T-helper 17 cell (primary cell): ENCODE measurements at regions not wholly inside any gene's neighbourhood (a gene's known extent, or its start where the extent isn't known, plus 50 kb on each side); places are given as distances from the start of the nearest gene placed in this dataset.
"Not testable (repeated sequence)": the region's sequence is repeated elsewhere in the genome, so short reads cannot be mapped to it uniquely, and the experiment has no call there.

ENCODE experiments used
- ATAC-seq: fragments of 150-1000 bp; cut with Tn5 transposase; 2 replicates; pipeline ENCODE4 v1.10.0; 2021; ENCODE audit warnings: mild to moderate bottlenecking, moderate library complexity
- DNase-seq, 3 donors: peaks; one replicate each; pipeline versions ENCODE4 v3.0.0 to v3.0.0-alpha.2; 2020 to 2021
- H3K9me3 ChIP-seq: one replicate; pipeline ENCODE4 v1.7.0; 2013; ENCODE audit warnings: low read length, mild to moderate bottlenecking; ENCODE audit not compliant: control insufficient read depth, poor library complexity, severe bottlenecking
- H3K27ac Mint-ChIP-seq: one replicate; pipeline ENCODE4 v1.8.0; 2022; ENCODE audit warnings: mild to moderate bottlenecking, moderate library complexity, mixed read lengths
- H3K27me3 Mint-ChIP-seq: one replicate; pipeline ENCODE4 v1.8.0; 2022; ENCODE audit warnings: mixed read lengths
- H3K36me3 Mint-ChIP-seq: one replicate; pipeline ENCODE4 v1.8.0; 2022; ENCODE audit warnings: low read depth, mixed read lengths
- H3K4me1 Mint-ChIP-seq: one replicate; pipeline ENCODE4 v1.8.0; 2022; ENCODE audit warnings: mild to moderate bottlenecking, mixed read lengths
- H3K4me3 Mint-ChIP-seq: one replicate; pipeline ENCODE4 v1.8.0; 2022; ENCODE audit warnings: mild to moderate bottlenecking, moderate library complexity, mixed read lengths

DNA sequence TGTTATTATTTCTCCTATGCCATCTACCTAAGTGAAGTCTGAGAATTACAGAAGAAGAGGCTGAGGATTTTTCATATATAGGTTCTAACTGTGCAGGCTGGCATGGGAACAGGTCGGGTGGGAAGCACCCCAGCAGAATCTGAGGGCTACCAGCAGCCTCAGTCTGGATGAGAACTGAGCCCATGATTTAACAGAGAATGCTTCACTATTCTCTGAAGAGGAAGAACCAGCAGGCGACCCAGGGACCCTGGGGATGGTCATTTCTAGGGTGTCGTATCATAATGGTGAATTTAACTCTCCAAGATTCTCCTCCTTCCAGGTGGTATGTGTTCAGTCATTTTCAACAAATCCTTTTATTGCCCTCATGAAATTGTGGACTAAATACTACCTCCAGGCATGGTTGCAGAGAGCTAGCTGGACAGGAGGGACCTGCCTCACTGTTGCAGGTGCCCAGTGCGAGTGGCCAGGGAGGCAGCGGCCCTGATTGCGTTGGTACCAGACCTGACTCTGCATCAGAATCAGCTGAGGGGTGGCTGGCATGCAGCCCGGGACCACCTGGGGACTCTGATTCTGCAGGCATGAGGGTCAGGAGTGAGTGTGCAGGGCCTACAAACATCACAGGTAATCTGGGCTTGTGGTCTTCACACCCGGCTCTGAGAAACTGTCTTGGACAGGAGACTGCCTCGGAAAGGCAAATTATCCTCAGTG, 272.2 kb downstream of the TSN start:
- Mint-ChIP-seq H3K27ac (no peak overlapping the region), H3K36me3 (no peaks in the 10 kb centered on the region), H3K27me3 (peaks cover 28% of the 10 kb centered on the region), H3K4me3 (no peak overlapping the region), H3K4me1 (peaks cover 3% of the 10 kb centered on the region)
- ATAC-seq: no peak
- no peaks in the 10 kb centered on the region for H3K9me3 ChIP-seq
- no peak for DNase-seq

DNA sequence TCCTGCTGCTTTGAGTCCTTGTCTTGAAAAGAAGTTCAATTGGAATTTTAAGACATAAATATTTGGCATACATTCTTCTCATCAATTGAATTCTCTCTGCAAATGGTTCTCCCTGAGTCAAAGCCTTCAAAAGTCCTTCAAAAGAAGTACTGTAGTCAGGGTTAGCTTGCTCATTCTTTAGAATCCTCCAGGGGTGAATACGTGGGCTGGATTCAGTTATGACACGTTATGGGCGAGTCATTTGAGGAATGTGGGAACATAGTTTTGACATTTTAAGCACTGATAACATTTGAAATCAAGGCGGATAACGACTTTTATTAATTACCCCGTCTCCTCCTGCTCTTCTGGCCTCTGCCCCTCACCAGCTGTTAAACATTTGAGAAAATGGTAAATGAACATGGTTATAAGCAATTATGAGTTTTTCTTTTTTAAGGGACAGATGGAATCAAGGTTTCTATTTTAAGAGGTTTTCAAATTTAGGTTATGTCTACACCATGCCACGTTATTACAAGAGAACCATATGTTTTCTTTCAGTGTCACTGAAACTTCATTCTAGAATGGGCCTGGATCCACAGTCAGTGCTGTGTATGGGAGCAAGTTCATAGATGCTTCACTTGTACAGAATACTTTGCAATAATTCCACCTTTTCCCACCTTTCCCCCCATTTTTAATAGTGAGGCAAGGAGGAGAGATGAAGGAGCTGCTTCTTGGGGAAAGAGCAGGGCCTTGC, 273.1 kb downstream of the TSN start:
- Mint-ChIP-seq H3K36me3 (no peaks in the 10 kb centered on the region), H3K4me1 (peaks cover 3% of the 10 kb centered on the region), H3K4me3 (no peak overlapping the region), H3K27ac (no peak overlapping the region), H3K27me3 (peaks cover 29% of the 10 kb centered on the region)
- ATAC-seq (no peak), DNase-seq (no peak)
- H3K9me3 ChIP-seq: no peaks in the 10 kb centered on the region

DNA sequence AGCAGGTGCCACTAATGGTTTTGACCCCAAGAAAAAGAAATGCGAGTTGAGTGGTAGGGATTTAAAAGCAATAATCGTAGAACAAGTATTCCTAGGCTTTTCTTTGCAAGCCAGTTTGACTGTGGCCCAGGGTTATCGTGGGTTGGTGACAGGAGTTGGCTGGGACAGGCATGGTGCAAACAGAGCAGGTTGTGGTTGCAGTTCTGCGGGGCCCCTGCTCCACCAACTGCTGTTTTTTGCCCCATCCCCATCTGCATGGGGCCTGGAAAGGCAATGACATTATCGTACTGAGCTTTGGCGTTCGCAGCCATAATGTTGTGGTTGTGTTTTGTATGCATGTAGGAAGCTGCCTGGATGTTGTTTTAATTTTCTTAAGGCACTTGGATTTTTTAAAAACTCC, 274.0 kb downstream of the TSN start:
- DNase-seq (no peak), ATAC-seq (no peak)
- Mint-ChIP-seq H3K36me3 (no peaks in the 10 kb centered on the region), H3K27me3 (peaks cover 38% of the 10 kb centered on the region), H3K27ac (no peak overlapping the region), H3K4me1 (peaks cover 3% of the 10 kb centered on the region), H3K4me3 (no peak overlapping the region)
- H3K9me3 ChIP-seq: no peaks in the 10 kb centered on the region

DNA sequence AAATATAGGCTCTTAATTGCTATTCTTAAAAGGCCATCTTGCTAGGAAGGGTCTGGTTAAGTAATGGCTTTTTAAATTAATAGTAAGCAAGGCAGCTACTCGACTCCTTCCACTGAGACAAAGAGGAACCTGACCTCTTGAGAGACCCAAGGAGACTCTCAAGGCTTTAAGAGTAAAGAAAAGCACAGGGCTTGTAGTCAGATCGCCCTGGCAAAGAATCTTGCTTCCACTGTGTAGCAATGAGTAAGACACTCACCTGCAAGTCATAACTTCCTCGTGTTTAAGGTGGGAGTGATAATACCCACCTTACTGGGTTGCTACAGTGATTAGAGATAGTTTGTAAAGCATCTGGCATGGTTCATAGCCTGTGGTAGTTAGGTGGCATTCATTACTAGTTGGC, 274.5 kb downstream of the TSN start:
- H3K9me3 ChIP-seq: no peaks in the 10 kb centered on the region
- no peak for DNase-seq
- no peak overlapping the region for H3K4me3 Mint-ChIP-seq

DNA sequence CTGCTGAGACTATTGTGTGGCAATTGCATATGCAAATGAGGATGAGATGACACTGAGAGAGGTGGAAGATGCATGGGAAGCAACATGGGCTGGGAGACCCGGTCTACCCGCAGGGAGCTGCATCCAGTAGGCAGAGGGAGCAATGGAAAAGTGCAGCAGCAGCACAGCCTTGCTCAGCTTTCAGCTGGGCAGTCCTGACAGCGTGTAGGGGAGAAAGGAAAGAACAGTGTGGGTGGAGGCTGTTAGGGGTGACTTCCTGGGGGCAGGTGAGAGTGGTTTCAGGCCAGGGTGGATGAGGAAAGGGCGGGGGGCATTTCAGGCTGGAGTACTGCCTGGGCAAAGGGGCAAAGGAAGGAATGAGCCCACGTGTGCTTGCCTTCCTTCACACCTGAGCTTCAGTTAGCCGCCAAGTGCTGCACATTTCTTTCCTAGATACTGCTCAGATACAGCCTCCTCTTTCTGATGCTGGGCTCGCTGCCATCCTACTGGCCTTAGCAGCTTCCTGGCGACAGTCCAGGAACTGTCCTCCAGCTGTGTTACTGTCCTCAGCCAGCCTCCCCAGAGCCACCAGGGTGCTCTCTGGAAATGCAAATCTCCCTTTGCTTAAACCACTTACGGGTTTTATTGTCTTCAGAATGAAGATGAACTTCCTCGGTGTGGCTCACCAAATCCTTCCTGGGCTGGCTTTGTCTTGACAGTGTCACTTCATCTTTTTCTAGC, 276.3 kb downstream of the TSN start:
- Mint-ChIP-seq H3K4me1 (peaks cover 3% of the 10 kb centered on the region), H3K27ac (no peak overlapping the region), H3K27me3 (peaks cover 38% of the 10 kb centered on the region), H3K4me3 (no peak overlapping the region), H3K36me3 (no peaks in the 10 kb centered on the region)
- H3K9me3 ChIP-seq: no peaks in the 10 kb centered on the region
- ATAC-seq: no peak
- no peak for DNase-seq

More for the DNA sequence above, 274.5 kb downstream of the TSN start:
- H3K4me1 Mint-ChIP-seq: peaks cover 3% of the 10 kb centered on the region
- H3K36me3 Mint-ChIP-seq: no peaks in the 10 kb centered on the region
- no peak for ATAC-seq
- H3K27ac Mint-ChIP-seq: no peak overlapping the region
- peaks cover 43% of the 10 kb centered on the region for H3K27me3 Mint-ChIP-seq

DNA sequence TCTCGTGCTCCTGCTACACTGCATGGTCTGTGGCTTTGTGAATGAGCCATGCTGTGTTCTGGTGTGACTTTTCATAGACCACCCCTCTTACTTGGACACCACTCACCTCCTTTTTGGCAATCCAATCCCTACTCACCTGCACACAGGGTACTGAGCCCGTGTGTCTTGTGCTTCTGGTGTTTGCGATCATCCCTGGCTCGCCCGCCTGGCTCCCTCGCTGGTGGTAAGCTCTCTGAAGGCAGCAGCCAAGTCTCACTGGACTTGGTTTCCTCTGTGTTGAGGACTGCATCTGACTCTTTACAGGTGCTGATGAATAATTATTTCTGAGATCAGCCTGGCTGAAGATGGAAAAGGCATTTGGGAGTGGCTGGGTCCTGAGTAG, 276.8 kb downstream of the TSN start:
- no peak for ATAC-seq
- Mint-ChIP-seq H3K27ac (no peak overlapping the region), H3K4me3 (no peak overlapping the region), H3K36me3 (no peaks in the 10 kb centered on the region), H3K4me1 (peaks cover 3% of the 10 kb centered on the region), H3K27me3 (peaks cover 38% of the 10 kb centered on the region)
- H3K9me3 ChIP-seq: no peaks in the 10 kb centered on the region
- DNase-seq: no peak

DNA sequence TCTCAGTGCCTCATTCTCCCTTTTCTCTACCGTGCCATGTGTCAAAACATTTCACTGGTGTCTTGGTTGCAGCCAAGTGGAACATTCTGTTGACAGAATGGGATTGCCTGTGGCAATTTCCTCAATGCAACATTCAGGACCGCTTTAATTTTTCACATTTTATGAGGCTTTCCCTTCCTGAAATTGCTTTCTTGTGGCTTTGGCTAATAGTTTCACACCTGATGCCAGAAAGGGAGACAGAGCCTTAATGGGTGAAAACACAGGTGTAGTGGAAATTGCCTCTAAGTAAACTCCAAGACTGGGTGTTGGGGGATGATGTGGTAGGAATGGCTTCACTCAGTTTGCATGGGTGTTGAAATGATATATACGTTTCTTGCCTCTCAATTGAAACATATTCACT, 278.3 kb downstream of the TSN start:
- ATAC-seq (no peak), DNase-seq (no peak)
- H3K36me3 Mint-ChIP-seq: no peaks in the 10 kb centered on the region
- no peak overlapping the region for H3K4me3 Mint-ChIP-seq
- peaks cover 33% of the 10 kb centered on the region for H3K27me3 Mint-ChIP-seq
- no peaks in the 10 kb centered on the region for H3K9me3 ChIP-seq
- peaks cover 3% of the 10 kb centered on the region for H3K4me1 Mint-ChIP-seq
- no peak overlapping the region for H3K27ac Mint-ChIP-seq

DNA sequence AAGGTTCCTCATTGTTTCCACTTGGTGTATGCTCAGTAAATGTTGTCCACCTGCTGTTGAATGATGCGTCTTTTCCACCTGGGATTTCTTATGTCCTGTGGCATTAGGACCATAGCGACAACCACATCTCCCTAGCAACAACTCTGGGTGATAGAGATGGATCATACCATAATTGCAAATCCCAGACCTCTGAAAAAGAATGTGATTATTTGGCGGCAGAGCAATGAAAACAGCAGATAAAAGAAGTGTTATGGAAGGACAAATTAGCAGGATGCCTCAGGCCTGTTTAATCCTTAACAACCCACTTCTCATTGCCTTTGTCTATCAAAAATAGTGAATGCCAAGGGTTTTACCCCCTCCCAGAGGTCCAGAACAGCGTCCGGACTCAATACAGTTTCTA, 278.9 kb downstream of the TSN start:
- Mint-ChIP-seq H3K4me3 (no peak overlapping the region), H3K27me3 (peaks cover 32% of the 10 kb centered on the region), H3K4me1 (peaks cover 3% of the 10 kb centered on the region), H3K27ac (no peak overlapping the region), H3K36me3 (no peaks in the 10 kb centered on the region)
- DNase-seq: no peak
- no peaks in the 10 kb centered on the region for H3K9me3 ChIP-seq
- no peak for ATAC-seq

DNA sequence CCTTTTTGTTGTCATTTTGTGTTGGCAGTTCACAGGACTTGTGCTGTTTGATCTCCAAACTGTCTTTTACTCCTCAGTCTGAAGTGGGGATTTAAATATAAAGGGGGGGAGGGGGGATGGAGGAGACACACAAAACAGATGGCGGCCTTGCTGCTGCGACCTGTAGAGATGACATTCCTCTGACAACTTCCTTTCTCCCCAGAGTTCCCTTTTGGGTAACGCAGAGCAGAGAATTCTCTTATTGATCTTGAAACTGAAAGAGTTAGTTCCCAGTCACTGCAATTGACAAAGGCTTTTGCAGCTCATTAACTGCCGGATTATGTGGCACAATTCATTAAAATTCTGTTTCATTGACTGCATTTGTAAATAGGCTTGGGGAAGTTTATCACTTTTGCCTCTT, 279.3 kb downstream of the TSN start:
- H3K36me3 Mint-ChIP-seq: no peaks in the 10 kb centered on the region
- H3K4me3 Mint-ChIP-seq: no peak overlapping the region
- H3K4me1 Mint-ChIP-seq: peaks cover 3% of the 10 kb centered on the region
- H3K27me3 Mint-ChIP-seq: peaks cover 32% of the 10 kb centered on the region
- ATAC-seq (no peak), DNase-seq (no peak)
- H3K9me3 ChIP-seq: no peaks in the 10 kb centered on the region
- no peak overlapping the region for H3K27ac Mint-ChIP-seq

DNA sequence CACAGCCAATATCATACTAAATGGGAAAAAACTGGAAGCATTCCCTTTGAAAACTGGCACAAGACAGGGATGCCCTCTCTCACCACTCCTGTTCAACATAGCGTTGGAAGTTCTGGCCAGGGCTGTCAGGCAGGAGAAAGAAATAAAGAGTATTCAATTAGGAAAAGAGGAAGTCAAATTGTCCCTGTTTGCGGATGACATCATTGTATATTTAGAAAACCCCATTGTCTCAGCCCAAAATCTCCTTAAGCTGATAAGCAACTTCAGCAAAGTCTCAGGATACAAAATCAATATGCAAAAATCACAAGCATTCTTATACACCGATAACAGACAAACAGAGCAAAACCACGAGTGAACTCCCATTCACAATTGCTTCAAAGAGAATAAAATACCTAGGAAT, 283.4 kb downstream of the TSN start:
- H3K36me3 Mint-ChIP-seq, H3K27ac Mint-ChIP-seq, ATAC-seq, H3K4me3 Mint-ChIP-seq, H3K4me1 Mint-ChIP-seq, DNase-seq, H3K9me3 ChIP-seq: not testable (repeated sequence)
- H3K27me3 Mint-ChIP-seq: peaks cover 17% of the 10 kb centered on the region

DNA sequence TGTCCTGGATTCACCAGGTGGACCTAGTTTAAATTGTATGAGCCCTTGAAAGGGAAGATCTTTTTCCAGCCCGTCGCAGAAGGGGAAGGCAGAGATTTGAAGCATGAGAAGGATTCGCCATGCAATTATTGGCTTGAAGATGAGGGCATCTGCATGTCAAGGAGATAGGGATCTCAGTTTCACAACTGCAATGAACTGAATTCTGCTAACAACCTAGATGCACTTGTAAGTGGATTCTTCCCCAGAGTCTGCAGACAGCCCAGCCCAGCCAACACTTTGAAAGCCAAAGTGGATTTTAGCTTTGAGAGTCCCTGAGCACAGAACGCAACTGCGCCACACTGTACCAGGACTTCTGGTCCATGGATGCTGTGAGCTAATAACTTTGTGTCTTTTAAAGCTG, 286.0 kb downstream of the TSN start:
- ATAC-seq (no peak), DNase-seq (no peak)
- H3K9me3 ChIP-seq: no peaks in the 10 kb centered on the region
- Mint-ChIP-seq H3K27ac (no peak overlapping the region), H3K4me3 (no peak overlapping the region), H3K36me3 (no peaks in the 10 kb centered on the region), H3K27me3 (no peaks in the 10 kb centered on the region), H3K4me1 (no peaks in the 10 kb centered on the region)

DNA sequence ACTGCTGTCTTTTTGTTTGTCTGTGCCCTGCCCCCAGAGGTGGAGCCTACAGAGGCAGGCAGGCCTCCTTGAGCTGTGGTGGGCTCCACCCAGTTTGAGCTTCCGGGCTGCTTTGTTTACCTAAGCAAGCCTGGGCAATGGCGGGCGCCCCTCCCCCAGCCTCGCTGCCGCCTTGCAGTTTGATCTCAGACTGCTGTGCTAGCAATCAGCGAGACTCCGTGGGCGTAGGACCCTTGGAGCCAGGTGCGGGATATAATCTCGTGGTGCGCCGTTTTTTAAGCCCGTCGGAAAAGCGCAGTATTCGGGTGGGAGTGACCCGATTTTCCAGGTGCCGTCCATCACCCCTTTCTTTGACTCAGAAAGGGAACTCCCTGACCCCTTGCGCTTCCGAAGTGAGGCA, 296.2 kb downstream of the TSN start:
- H3K4me1 Mint-ChIP-seq, H3K27ac Mint-ChIP-seq, H3K4me3 Mint-ChIP-seq, DNase-seq, H3K9me3 ChIP-seq, H3K36me3 Mint-ChIP-seq, ATAC-seq: not testable (repeated sequence)
- peaks cover 12% of the 10 kb centered on the region for H3K27me3 Mint-ChIP-seq

DNA sequence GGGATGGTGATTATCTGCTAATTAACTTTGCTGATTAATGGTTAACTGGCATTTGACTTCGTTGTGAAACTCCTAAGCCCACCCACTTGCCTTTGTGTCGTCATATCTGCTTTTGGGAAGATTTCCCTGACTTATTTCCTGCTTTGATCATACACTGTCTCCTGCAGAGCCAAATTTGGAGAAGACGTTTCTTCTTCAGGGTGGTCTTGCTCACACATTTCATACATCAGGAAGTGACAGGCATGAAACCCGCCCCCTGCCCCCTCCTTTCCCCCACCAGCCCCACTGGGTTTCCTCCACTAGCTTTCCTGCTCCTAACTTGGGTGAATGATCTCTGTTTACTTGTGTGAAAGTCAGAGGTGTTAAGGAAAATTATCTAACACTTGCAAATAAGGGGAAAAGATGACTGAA, 300.1 kb downstream of the TSN start:
- peaks cover 12% of the 10 kb centered on the region for H3K27me3 Mint-ChIP-seq
- H3K4me3 Mint-ChIP-seq: no peak overlapping the region
- H3K9me3 ChIP-seq: no peaks in the 10 kb centered on the region

More for the DNA sequence above, 300.1 kb downstream of the TSN start:
- ATAC-seq: no peak
- DNase-seq: no peak
- no peaks in the 10 kb centered on the region for H3K36me3 Mint-ChIP-seq
- H3K4me1 Mint-ChIP-seq: no peaks in the 10 kb centered on the region
- H3K27ac Mint-ChIP-seq: no peak overlapping the region
